Lower leg skin (tissue), 3 donors: ENCODE measurements at regions not wholly inside any gene's neighbourhood (a gene's known extent, or its start where the extent isn't known, plus 50 kb on each side); places are given as distances from the start of the nearest gene placed in this dataset.

Source experiments
- POLR2A ChIP-seq, 2 donors: fragments of 450-650 bp; IDR thresholded peaks; one replicate each; pipeline ENCODE4 v1.6.1; 2016 to 2017; ENCODE audit warnings: antibody characterized with exemption in 2 of 2, mild to moderate bottlenecking in 1 of 2, moderate library complexity in 1 of 2
- TF ChIP-seq, protein P1 (sequence below), 3 donors: fragments of 450-650 bp; IDR thresholded peaks; one replicate each; pipeline ENCODE4 v1.5.1; 2016; ENCODE audit warnings: antibody characterized with exemption in 3 of 3, mild to moderate bottlenecking in 3 of 3, moderate library complexity in 2 of 3

GRCh38 chr1:191615101-191615821 is 543.0 kb upstream of the RGS18 start:
- TF ChIP-seq, protein P1, sequence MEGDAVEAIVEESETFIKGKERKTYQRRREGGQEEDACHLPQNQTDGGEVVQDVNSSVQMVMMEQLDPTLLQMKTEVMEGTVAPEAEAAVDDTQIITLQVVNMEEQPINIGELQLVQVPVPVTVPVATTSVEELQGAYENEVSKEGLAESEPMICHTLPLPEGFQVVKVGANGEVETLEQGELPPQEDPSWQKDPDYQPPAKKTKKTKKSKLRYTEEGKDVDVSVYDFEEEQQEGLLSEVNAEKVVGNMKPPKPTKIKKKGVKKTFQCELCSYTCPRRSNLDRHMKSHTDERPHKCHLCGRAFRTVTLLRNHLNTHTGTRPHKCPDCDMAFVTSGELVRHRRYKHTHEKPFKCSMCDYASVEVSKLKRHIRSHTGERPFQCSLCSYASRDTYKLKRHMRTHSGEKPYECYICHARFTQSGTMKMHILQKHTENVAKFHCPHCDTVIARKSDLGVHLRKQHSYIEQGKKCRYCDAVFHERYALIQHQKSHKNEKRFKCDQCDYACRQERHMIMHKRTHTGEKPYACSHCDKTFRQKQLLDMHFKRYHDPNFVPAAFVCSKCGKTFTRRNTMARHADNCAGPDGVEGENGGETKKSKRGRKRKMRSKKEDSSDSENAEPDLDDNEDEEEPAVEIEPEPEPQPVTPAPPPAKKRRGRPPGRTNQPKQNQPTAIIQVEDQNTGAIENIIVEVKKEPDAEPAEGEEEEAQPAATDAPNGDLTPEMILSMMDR (IDR thresholded peaks at IDR 0.05) = no peak
- TF ChIP-seq POLR2A (IDR thresholded peaks at IDR 0.05) = no peak
